ENCODE measurements at regions not wholly inside any gene's neighbourhood (a gene's known extent, or its start where the extent isn't known, plus 50 kb on each side); places are given as distances from the start of the nearest gene placed in this dataset.

GRCh38 chr2:49306925-49307324, 152.6 kb upstream of the FSHR start:
- Histone ChIP-seq H3K9ac (ENCODE audit: control insufficient read depth, insufficient read depth, low read length) (no peak overlapping the region), H3K36me3 (ENCODE audit: control insufficient read depth in 2 of 2, insufficient read depth in 2 of 2, low read length in 1 of 2) (no peaks in the 10 kb centered on the region), H3K4me1 (ENCODE audit: control insufficient read depth, insufficient read depth, low read length) (no peaks in the 10 kb centered on the region), H3K79me2 (ENCODE audit: control insufficient read depth, insufficient read depth, low read length) (no peaks in the 10 kb centered on the region), H3K4me3 (no peak overlapping the region), H3K9me3 (replicated peaks; ENCODE audit: control insufficient read depth, insufficient read depth, low read length) (no peaks in the 10 kb centered on the region), H2AFZ (ENCODE audit: control insufficient read depth, low read depth, low read length) (no peak overlapping the region), H4K20me1 (ENCODE audit: control insufficient read depth, insufficient read depth) (no peaks in the 10 kb centered on the region), H3K27me3 (replicated peaks in 1 of 2; ENCODE audit: control insufficient read depth in 2 of 2, insufficient read depth in 2 of 2, low read length in 1 of 2) (no peaks in the 10 kb centered on the region), H3K4me2 (ENCODE audit: control insufficient read depth, insufficient read depth) (no peak overlapping the region), H3K27ac (ENCODE audit: control insufficient read depth, insufficient read depth) (no peak overlapping the region)
- ATAC-seq (no peak), DNase-seq (ENCODE audit: low read depth, low spot score) (no peak), FAIRE-seq (no peak)
- intact Hi-C loops (cut with micrococcal nuclease; ENCODE audit: unreplicated experiment) (no loop called here), in situ Hi-C loops (cut with MboI) (no loop called here)
- ChIA-PET SMC1A (ENCODE audit: uncharacterized antibody, unreplicated experiment) (no interaction called here), RAD21 (ENCODE audit: unreplicated experiment) (no interaction called here), CTCF (no interaction called here), POLR2A (no interaction called here)
- no TSS peak for BruUV-seq (replicated peaks)
- 3% methylated on average over 3 of the region's 3 CpGs for WGBS (ENCODE audit: insufficient coverage, insufficient replicate concordance, low lambda C conversion rate, missing lambda C conversion rate)
- TF ChIP-seq LARP7 (IDR thresholded peaks at IDR 0.05) = no peak
- TF ChIP-seq ZBTB40 (IDR thresholded peaks at IDR 0.05; ENCODE audit: borderline replicate concordance) = no peak
- TF ChIP-seq CHD4 (IDR thresholded peaks at IDR 0.05) = no peak
- no peak for TF ChIP-seq PRDM15 (CRISPR knock-in tag; IDR thresholded peaks at IDR 0.05)
- TF ChIP-seq FOXK2 (IDR thresholded peaks at IDR 0.05) = no peak
- TF ChIP-seq HCFC1 (IDR thresholded peaks at IDR 0.05; ENCODE audit: low read length) = no peak
- TF ChIP-seq PKNOX1 (IDR thresholded peaks at IDR 0.05) = no peak
- no peak for TF ChIP-seq EGR1 (IDR thresholded peaks at IDR 0.05; ENCODE audit: borderline replicate concordance in 1 of 2, low read depth in 2 of 2, low read length in 2 of 2)
- no peak for TF ChIP-seq SIX5 (IDR thresholded peaks at IDR 0.05; ENCODE audit: low read depth, low read length, severe bottlenecking)
- no peak for TF ChIP-seq NKRF (conservative IDR thresholded peaks at IDR 0.05)
- no peak for TF ChIP-seq GATAD2B (conservative IDR thresholded peaks at IDR 0.05; ENCODE audit: low read depth)
- no peak for TF ChIP-seq GABPA (IDR thresholded peaks at IDR 0.05; ENCODE audit: low read depth)
- TF ChIP-seq MEF2A (IDR thresholded peaks at IDR 0.05; ENCODE audit: insufficient read depth, low read depth, low read length) = no peak
- TF ChIP-seq WRNIP1 (IDR thresholded peaks at IDR 0.05; ENCODE audit: borderline replicate concordance, low read depth, low read length) = no peak
- TF ChIP-seq EZH2 (IDR thresholded peaks at IDR 0.05; ENCODE audit: borderline replicate concordance, control insufficient read depth, low read depth, low read length) = no peak
